ENCODE measurements at regions not wholly inside any gene's neighbourhood (a gene's known extent, or its start where the extent isn't known, plus 50 kb on each side); places are given as distances from the start of the nearest gene placed in this dataset.

DNA sequence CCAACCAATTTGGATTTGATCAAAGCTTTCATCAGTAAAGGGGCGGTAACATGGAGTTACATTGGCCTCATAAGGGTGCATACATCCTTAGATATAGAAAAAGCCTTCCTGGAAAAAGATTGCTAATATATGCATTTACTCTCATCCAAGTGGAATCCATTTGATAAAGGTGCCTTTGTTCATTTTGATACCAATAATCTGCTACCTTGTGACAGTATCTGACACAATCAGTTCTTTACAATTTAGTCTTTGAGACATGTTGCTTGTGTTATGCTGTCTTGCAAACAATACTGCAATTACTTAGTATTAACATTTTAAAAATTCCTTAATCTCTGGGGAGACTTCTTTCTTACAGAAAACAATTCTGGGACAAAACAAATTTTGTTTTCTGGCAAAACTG lies 654.4 kb upstream of the SLC35B3 start:
- BruUV-seq (replicated peaks) = no TSS peak
- ChIA-PET CTCF (no interaction called here), POLR2A (no interaction called here)
- no peak overlapping the region for H2AFZ ChIP-seq (ENCODE audit: low read depth, low read length)
- H3K9me1 ChIP-seq (replicated peaks; ENCODE audit: control insufficient read depth, extremely low read depth, insufficient read depth, low read length) = no peaks in the 10 kb centered on the region
- FAIRE-seq (no peak), DNase-seq (ENCODE audit: low read depth, low spot score) (no peak)
- no peaks in the 10 kb centered on the region for H3K4me1 ChIP-seq (ENCODE audit: control insufficient read depth, extremely low read depth, insufficient read depth, low read length)
- no peaks in the 10 kb centered on the region for H4K20me1 ChIP-seq (replicated peaks; ENCODE audit: control insufficient read depth, extremely low read depth, insufficient read depth, low read length)
- no peak overlapping the region for H3K9ac ChIP-seq (replicated peaks; ENCODE audit: extremely low read depth, insufficient read depth, low read length)
- dilution Hi-C loops (cut with MboI; ENCODE audit: extremely low pct_ligation_motif_present, low sequenced_read_pairs) (no loop called here), intact Hi-C loops (cut with micrococcal nuclease) (no loop called here)
- H3K27ac ChIP-seq (ENCODE audit: insufficient read depth, low read depth, low read length) = no peak overlapping the region
- H3K27me3 ChIP-seq (ENCODE audit: control insufficient read depth in 2 of 2, insufficient read depth in 2 of 2, low read length in 2 of 2) = no peaks in the 10 kb centered on the region
- H3K4me2 ChIP-seq (ENCODE audit: insufficient read depth, low read length) = no peak overlapping the region
- H3K36me3 ChIP-seq (ENCODE audit: control insufficient read depth in 2 of 2, extremely low read depth in 1 of 2, insufficient read depth in 2 of 2, low read length in 2 of 2) = no peaks in the 10 kb centered on the region
- no peaks in the 10 kb centered on the region for H3K9me3 ChIP-seq (replicated peaks; ENCODE audit: control insufficient read depth, insufficient read depth, low read length)
- TF ChIP-seq JUN (IDR thresholded peaks at IDR 0.05; ENCODE audit: borderline replicate concordance, insufficient read depth, insufficient read length, low read depth) = no peak
- TF ChIP-seq POLR2AphosphoS5 (IDR thresholded peaks at IDR 0.05; ENCODE audit: insufficient read depth, low read depth, low read length) = no peak
- no peak for TF ChIP-seq MYC (IDR thresholded peaks at IDR 0.05; ENCODE audit: low read depth, low read length)
- no peaks in the 10 kb centered on the region for H3K79me2 ChIP-seq (ENCODE audit: control insufficient read depth, insufficient read depth, low read length)
- H3K4me3 ChIP-seq (replicated peaks in 1 of 3; ENCODE audit: insufficient read depth in 1 of 3, low read depth in 1 of 3, low read length in 3 of 3) = no peak overlapping the region

DNA sequence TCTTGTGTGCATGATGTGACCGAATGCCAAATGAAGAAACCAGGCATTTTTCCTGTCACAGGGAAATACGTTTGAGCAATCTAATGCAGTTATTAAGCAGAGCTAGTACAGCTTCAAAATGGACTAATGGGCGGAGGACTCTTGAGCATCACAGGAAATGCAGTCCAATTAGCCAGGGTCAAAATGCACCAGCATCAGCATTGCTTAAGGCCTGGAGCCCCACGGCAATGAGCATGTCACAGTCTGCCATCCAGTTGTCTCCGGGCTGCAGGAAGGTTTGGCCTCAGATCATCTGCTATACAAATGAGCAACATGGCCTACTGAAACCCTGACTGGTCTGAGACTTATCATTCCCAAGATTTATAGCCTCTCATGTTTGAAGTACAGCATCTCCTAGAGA lies 652.1 kb upstream of the SLC35B3 start:
- H3K27me3 ChIP-seq (ENCODE audit: control insufficient read depth in 2 of 2, insufficient read depth in 2 of 2, low read length in 2 of 2) = no peaks in the 10 kb centered on the region
- no peak overlapping the region for H3K4me3 ChIP-seq (replicated peaks in 1 of 3; ENCODE audit: insufficient read depth in 1 of 3, low read depth in 1 of 3, low read length in 3 of 3)
- intact Hi-C loops (cut with micrococcal nuclease) (no loop called here), dilution Hi-C loops (cut with MboI; ENCODE audit: extremely low pct_ligation_motif_present, low sequenced_read_pairs) (no loop called here)
- no peak for TF ChIP-seq POLR2AphosphoS5 (IDR thresholded peaks at IDR 0.05; ENCODE audit: insufficient read depth, low read depth, low read length)
- no peak for TF ChIP-seq EZH2 (IDR thresholded peaks at IDR 0.05; ENCODE audit: borderline replicate concordance, low read depth, low read length, severe bottlenecking)
- no peak for TF ChIP-seq MYC (IDR thresholded peaks at IDR 0.05; ENCODE audit: low read depth, low read length)
- TF ChIP-seq, protein P1, sequence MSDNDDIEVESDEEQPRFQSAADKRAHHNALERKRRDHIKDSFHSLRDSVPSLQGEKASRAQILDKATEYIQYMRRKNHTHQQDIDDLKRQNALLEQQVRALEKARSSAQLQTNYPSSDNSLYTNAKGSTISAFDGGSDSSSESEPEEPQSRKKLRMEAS (IDR thresholded peaks at IDR 0.05; ENCODE audit: insufficient read depth, insufficient read length) = no peak
- no peak for TF ChIP-seq JUN (IDR thresholded peaks at IDR 0.05; ENCODE audit: borderline replicate concordance, insufficient read depth, insufficient read length, low read depth)
- TF ChIP-seq, protein P2, sequence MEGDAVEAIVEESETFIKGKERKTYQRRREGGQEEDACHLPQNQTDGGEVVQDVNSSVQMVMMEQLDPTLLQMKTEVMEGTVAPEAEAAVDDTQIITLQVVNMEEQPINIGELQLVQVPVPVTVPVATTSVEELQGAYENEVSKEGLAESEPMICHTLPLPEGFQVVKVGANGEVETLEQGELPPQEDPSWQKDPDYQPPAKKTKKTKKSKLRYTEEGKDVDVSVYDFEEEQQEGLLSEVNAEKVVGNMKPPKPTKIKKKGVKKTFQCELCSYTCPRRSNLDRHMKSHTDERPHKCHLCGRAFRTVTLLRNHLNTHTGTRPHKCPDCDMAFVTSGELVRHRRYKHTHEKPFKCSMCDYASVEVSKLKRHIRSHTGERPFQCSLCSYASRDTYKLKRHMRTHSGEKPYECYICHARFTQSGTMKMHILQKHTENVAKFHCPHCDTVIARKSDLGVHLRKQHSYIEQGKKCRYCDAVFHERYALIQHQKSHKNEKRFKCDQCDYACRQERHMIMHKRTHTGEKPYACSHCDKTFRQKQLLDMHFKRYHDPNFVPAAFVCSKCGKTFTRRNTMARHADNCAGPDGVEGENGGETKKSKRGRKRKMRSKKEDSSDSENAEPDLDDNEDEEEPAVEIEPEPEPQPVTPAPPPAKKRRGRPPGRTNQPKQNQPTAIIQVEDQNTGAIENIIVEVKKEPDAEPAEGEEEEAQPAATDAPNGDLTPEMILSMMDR (IDR thresholded peaks at IDR 0.05; ENCODE audit: extremely low read depth in 1 of 2, insufficient read depth in 1 of 2, low read depth in 1 of 2, low read length in 2 of 2) = no peak
- no peak for TF ChIP-seq FOS (IDR thresholded peaks at IDR 0.05; ENCODE audit: borderline replicate concordance, insufficient read depth, low read length)
- TF ChIP-seq GATA2 (IDR thresholded peaks at IDR 0.05; ENCODE audit: insufficient read depth, insufficient read length, low read depth, low read length) = no peak
- TF ChIP-seq POLR2A (IDR thresholded peaks at IDR 0.05; ENCODE audit: low read depth, low read length) = no peak
- DNase-seq (ENCODE audit: low read depth, low spot score) = no peak
- FAIRE-seq = no peak
- no peak overlapping the region for H3K9ac ChIP-seq (replicated peaks; ENCODE audit: extremely low read depth, insufficient read depth, low read length)
- no peaks in the 10 kb centered on the region for H3K9me3 ChIP-seq (replicated peaks; ENCODE audit: control insufficient read depth, insufficient read depth, low read length)
- H3K4me1 ChIP-seq (ENCODE audit: control insufficient read depth, extremely low read depth, insufficient read depth, low read length) = no peaks in the 10 kb centered on the region
- no peak overlapping the region for H3K4me2 ChIP-seq (ENCODE audit: insufficient read depth, low read length)
- H4K20me1 ChIP-seq (replicated peaks; ENCODE audit: control insufficient read depth, extremely low read depth, insufficient read depth, low read length) = no peaks in the 10 kb centered on the region
- H3K9me1 ChIP-seq (replicated peaks; ENCODE audit: control insufficient read depth, extremely low read depth, insufficient read depth, low read length) = no peaks in the 10 kb centered on the region
- BruUV-seq (replicated peaks) = no TSS peak
- ChIA-PET POLR2A (no interaction called here), CTCF (no interaction called here)
- H2AFZ ChIP-seq (ENCODE audit: low read depth, low read length) = no peak overlapping the region
- no peaks in the 10 kb centered on the region for H3K79me2 ChIP-seq (ENCODE audit: control insufficient read depth, insufficient read depth, low read length)
- no peaks in the 10 kb centered on the region for H3K36me3 ChIP-seq (ENCODE audit: control insufficient read depth in 2 of 2, extremely low read depth in 1 of 2, insufficient read depth in 2 of 2, low read length in 2 of 2)
- no peak overlapping the region for H3K27ac ChIP-seq (ENCODE audit: insufficient read depth, low read depth, low read length)
